ENCODE measurements at regions not wholly inside any gene's neighbourhood (a gene's known extent, or its start where the extent isn't known, plus 50 kb on each side); places are given as distances from the start of the nearest gene placed in this dataset.

DNA sequence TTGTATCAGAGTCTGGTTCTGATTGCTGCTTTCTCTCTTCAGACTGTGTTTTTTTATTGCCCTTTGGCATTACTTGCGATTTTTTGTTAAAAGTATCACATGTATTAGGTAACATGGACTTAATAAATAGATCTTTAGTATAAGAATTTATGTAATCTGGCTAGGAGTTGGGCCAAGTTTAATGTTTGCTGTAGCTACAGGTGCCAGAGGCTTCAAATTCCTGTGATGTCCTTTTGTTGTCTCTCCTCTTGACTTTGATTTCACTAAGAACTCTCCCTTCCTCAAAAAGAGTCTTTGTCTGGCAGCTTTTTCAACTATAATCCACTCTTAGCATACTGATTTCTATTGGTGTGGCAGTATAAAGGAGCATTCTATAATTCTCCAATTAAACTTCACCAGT, 313.1 kb downstream of the DTWD2 start:
- no peak for DNase-seq (ENCODE audit: extremely low spot score)
- ChIA-PET POLR2A (no interaction called here), CTCF (no interaction called here)
- TF ChIP-seq SP1 (IDR thresholded peaks at IDR 0.05) (no peak), CTBP1 (IDR thresholded peaks at IDR 0.05; ENCODE audit: borderline replicate concordance) (no peak), ELF4 (IDR thresholded peaks at IDR 0.05) (no peak), NFRKB (IDR thresholded peaks at IDR 0.05) (no peak), L3MBTL2 (conservative IDR thresholded peaks at IDR 0.05) (no peak), FOXM1 (IDR thresholded peaks at IDR 0.05; ENCODE audit: borderline replicate concordance) (no peak), SUZ12 (IDR thresholded peaks at IDR 0.05) (no peak), FOXA1 (IDR thresholded peaks at IDR 0.05) (no peak), FOXK2 (IDR thresholded peaks at IDR 0.05) (no peak), ZNF384 (IDR thresholded peaks at IDR 0.05) (no peak), LEF1 (IDR thresholded peaks at IDR 0.05; ENCODE audit: borderline replicate concordance) (no peak), HDGF (IDR thresholded peaks at IDR 0.05; ENCODE audit: borderline replicate concordance) (no peak), BHLHE40 (IDR thresholded peaks at IDR 0.05; ENCODE audit: borderline replicate concordance) (no peak), ARNT (IDR thresholded peaks at IDR 0.05) (no peak), TARDBP (IDR thresholded peaks at IDR 0.05) (no peak)
- TF ChIP-seq, protein P1, sequence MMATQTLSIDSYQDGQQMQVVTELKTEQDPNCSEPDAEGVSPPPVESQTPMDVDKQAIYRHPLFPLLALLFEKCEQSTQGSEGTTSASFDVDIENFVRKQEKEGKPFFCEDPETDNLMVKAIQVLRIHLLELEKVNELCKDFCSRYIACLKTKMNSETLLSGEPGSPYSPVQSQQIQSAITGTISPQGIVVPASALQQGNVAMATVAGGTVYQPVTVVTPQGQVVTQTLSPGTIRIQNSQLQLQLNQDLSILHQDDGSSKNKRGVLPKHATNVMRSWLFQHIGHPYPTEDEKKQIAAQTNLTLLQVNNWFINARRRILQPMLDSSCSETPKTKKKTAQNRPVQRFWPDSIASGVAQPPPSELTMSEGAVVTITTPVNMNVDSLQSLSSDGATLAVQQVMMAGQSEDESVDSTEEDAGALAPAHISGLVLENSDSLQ (IDR thresholded peaks at IDR 0.05): no peak

DNA sequence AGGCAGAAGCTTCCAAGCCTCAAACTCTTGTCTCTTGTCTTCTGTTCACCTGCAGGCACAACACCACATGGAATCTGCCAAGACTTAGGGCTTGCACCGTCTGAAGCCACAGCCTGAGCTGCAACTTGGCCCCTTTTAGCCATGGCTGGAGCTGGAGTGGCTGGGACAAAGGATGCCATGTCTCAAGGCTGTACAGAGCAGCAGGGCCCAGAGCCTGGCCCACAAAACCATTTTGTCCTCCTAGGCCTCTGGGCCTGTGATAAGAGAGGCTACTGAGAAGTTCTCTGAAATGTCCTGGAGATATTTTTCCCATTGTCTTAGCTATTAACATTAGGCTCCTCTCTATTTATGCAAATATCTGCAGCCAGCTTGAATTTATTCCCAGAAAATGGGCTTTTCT, 330.8 kb downstream of the DTWD2 start:
- ChIA-PET CTCF (no interaction called here), POLR2A (no interaction called here)
- DNase-seq (ENCODE audit: extremely low spot score): no peak
- TF ChIP-seq NFRKB (IDR thresholded peaks at IDR 0.05): no peak
- TF ChIP-seq, protein P1 (IDR thresholded peaks at IDR 0.05): no peak
- TF ChIP-seq ARNT (IDR thresholded peaks at IDR 0.05): no peak
- TF ChIP-seq SP1 (IDR thresholded peaks at IDR 0.05): no peak
- TF ChIP-seq ZNF384 (IDR thresholded peaks at IDR 0.05): no peak
- no peak for TF ChIP-seq FOXM1 (IDR thresholded peaks at IDR 0.05; ENCODE audit: borderline replicate concordance)
- TF ChIP-seq L3MBTL2 (conservative IDR thresholded peaks at IDR 0.05): no peak
- TF ChIP-seq SUZ12 (IDR thresholded peaks at IDR 0.05): no peak
- no peak for TF ChIP-seq FOXK2 (IDR thresholded peaks at IDR 0.05)
- no peak for TF ChIP-seq HDGF (IDR thresholded peaks at IDR 0.05; ENCODE audit: borderline replicate concordance)

- POLR2A ChIA-PET: no interaction called here
- CTCF ChIA-PET: no interaction called here
- TF ChIP-seq HDGF (IDR thresholded peaks at IDR 0.05; ENCODE audit: borderline replicate concordance) (no peak), LEF1 (IDR thresholded peaks at IDR 0.05; ENCODE audit: borderline replicate concordance) (no peak), FOXM1 (IDR thresholded peaks at IDR 0.05; ENCODE audit: borderline replicate concordance) (no peak), ZNF384 (IDR thresholded peaks at IDR 0.05) (no peak)
- DNase-seq (ENCODE audit: extremely low spot score): no peak
Observed at GRCh38 chr5:118653872-118654271, 334.5 kb downstream of the DTWD2 start.

GRCh38 chr5:118653183-118653582, 335.2 kb downstream of the DTWD2 start:
- ChIA-PET POLR2A (no interaction called here), CTCF (no interaction called here)
- TF ChIP-seq BHLHE40 (IDR thresholded peaks at IDR 0.05; ENCODE audit: borderline replicate concordance) (no peak), NFRKB (IDR thresholded peaks at IDR 0.05) (no peak), CTBP1 (IDR thresholded peaks at IDR 0.05; ENCODE audit: borderline replicate concordance) (no peak), HDGF (IDR thresholded peaks at IDR 0.05; ENCODE audit: borderline replicate concordance) (no peak), ARNT (IDR thresholded peaks at IDR 0.05) (no peak), FOXK2 (IDR thresholded peaks at IDR 0.05) (no peak), FOXA1 (IDR thresholded peaks at IDR 0.05) (no peak), SP1 (IDR thresholded peaks at IDR 0.05) (no peak), ELF4 (IDR thresholded peaks at IDR 0.05) (no peak), ZNF384 (IDR thresholded peaks at IDR 0.05) (no peak), TARDBP (IDR thresholded peaks at IDR 0.05) (no peak), SUZ12 (IDR thresholded peaks at IDR 0.05) (no peak), LEF1 (IDR thresholded peaks at IDR 0.05; ENCODE audit: borderline replicate concordance) (no peak)
- TF ChIP-seq, protein P1 (IDR thresholded peaks at IDR 0.05): no peak
- DNase-seq (ENCODE audit: extremely low spot score): no peak

DNA sequence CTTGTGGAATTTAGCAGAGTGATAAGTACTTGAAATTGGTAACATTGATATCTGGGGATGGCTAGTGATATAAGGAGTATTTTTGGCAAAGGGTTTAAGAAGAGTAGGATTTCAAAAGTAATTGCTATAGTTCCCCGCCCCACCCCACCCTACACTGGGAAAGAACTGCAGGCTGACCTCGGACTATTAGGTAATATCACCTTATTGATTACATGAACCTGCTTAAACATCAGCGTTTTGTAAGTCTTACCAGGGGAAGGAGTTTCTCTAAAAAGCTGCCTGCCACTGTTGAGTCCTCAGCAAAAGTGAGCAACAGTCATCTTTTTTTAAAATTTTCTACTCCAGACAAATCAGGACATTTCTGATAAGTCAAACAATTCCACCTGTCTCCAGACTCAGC, 337.3 kb downstream of the DTWD2 start:
- DNase-seq (ENCODE audit: extremely low spot score): no peak
- CTCF ChIA-PET: no interaction called here
- TF ChIP-seq LEF1 (IDR thresholded peaks at IDR 0.05; ENCODE audit: borderline replicate concordance) (no peak), BHLHE40 (IDR thresholded peaks at IDR 0.05; ENCODE audit: borderline replicate concordance) (no peak), NFRKB (IDR thresholded peaks at IDR 0.05) (no peak), ZNF384 (IDR thresholded peaks at IDR 0.05) (no peak), HDGF (IDR thresholded peaks at IDR 0.05; ENCODE audit: borderline replicate concordance) (no peak), TARDBP (IDR thresholded peaks at IDR 0.05) (no peak), FOXK2 (IDR thresholded peaks at IDR 0.05) (no peak), FOXA1 (IDR thresholded peaks at IDR 0.05) (no peak), ELF4 (IDR thresholded peaks at IDR 0.05) (no peak), CTBP1 (IDR thresholded peaks at IDR 0.05; ENCODE audit: borderline replicate concordance) (no peak), SP1 (IDR thresholded peaks at IDR 0.05) (no peak), FOXM1 (IDR thresholded peaks at IDR 0.05; ENCODE audit: borderline replicate concordance) (no peak), L3MBTL2 (conservative IDR thresholded peaks at IDR 0.05) (no peak), ARNT (IDR thresholded peaks at IDR 0.05) (no peak), SUZ12 (IDR thresholded peaks at IDR 0.05) (no peak)
- TF ChIP-seq, protein P1 (IDR thresholded peaks at IDR 0.05): no peak
- POLR2A ChIA-PET: no interaction called here

GRCh38 chr5:118647587-118647986, 340.8 kb downstream of the DTWD2 start:
- TF ChIP-seq ZNF384 (IDR thresholded peaks at IDR 0.05) (no peak), HDGF (IDR thresholded peaks at IDR 0.05; ENCODE audit: borderline replicate concordance) (no peak), L3MBTL2 (conservative IDR thresholded peaks at IDR 0.05) (no peak), SUZ12 (IDR thresholded peaks at IDR 0.05) (no peak), CTBP1 (IDR thresholded peaks at IDR 0.05; ENCODE audit: borderline replicate concordance) (no peak), BHLHE40 (IDR thresholded peaks at IDR 0.05; ENCODE audit: borderline replicate concordance) (no peak), FOXM1 (IDR thresholded peaks at IDR 0.05; ENCODE audit: borderline replicate concordance) (no peak), FOXA1 (IDR thresholded peaks at IDR 0.05) (no peak)
- DNase-seq (ENCODE audit: extremely low spot score): no peak
- POLR2A ChIA-PET: no interaction called here
- CTCF ChIA-PET: no interaction called here

Measured in HEK293T (cell line).